GM18861 (cell line): ENCODE measurements at regions not wholly inside any gene's neighbourhood (a gene's known extent, or its start where the extent isn't known, plus 50 kb on each side); places are given as distances from the start of the nearest gene placed in this dataset.

Experiments used
- ATAC-seq: cut with Tn5 transposase; IDR thresholded peaks from one replicate; pipeline ENCODE4 v1.9.1; 2021; ENCODE audit not compliant: unreplicated experiment

- ATAC-seq = no peak
Measured at GRCh38 chr4:28146191-28146590, 1285.5 kb downstream of the STIM2 start.

DNA sequence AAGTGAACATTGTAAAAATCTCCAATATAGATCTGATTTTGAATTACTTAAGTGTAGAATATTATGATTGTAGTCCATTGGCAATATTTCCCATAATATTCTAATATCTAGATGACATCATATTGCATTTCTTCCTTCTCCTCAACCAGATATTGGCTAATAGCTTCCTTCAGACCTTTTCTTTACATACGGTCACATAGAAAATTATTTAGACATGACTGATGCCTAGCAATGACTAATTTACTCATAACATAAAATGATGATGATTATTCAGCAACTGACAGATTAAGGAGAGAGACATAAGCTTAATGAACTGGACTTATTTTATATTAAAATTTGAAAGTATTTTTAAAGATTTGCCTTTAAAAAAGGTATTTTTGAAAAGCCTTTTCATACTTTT, 1287.6 kb downstream of the STIM2 start:
- no peak for ATAC-seq

DNA sequence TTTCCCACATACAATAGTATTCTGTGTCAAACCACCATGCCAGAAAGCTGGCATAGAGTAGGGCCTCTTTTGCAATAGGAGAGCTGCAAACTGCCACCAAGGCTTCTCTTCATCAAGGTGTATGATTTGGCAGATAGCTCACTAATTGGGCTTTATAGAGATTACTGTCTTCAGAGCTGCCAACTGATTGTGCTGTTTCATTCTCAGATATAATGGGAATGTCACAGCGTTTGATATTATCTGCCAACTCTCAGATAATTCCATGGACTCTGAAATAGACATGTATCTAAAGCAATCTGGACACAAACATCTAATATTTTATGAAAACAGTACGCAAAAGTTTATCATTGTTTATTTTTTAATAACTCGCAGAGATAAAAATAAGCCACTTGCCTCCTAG, 1289.1 kb downstream of the STIM2 start:
- ATAC-seq = no peak

GRCh38 chr4:28151314-28151713, 1290.7 kb downstream of the STIM2 start:
- ATAC-seq = no peak

DNA sequence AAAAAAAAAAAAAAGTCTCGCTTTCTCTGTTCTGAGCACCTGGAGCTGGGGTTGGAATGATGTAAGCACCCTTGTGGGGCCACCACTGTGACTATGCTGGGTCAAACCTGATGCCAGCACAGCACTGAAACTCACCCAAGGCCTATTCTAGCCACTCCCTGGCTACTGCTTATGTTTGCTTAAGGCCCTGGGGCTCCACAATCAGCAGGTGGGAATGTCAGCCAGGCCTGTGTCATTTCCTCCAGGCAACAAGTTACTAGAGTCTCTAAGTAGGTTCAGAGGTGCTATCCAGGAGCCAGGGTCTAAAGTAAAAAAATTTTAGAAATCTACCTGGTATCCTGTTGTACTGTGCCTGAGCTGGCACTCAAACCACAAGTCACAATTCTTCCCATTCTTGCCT, 1306.8 kb downstream of the STIM2 start:
- no peak for ATAC-seq

DNA sequence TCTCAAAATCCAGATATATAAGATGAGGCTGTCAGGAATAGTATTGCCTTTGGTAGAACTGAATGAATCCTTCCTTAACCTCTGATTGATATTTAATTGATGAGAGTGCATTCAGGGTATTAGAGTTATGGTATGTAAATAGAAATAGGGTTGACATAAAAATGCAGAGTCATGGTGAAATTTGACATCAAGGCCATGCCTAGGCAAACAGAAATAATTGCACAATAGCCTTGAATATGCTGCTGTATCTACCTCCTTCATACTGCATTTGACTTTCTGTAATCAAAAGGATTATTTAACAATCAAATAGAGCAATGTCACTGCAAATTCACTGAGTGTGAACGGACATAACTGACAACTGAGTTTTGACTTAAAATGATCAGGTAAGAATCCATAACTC, 1316.3 kb downstream of the STIM2 start:
- ATAC-seq = no peak

DNA sequence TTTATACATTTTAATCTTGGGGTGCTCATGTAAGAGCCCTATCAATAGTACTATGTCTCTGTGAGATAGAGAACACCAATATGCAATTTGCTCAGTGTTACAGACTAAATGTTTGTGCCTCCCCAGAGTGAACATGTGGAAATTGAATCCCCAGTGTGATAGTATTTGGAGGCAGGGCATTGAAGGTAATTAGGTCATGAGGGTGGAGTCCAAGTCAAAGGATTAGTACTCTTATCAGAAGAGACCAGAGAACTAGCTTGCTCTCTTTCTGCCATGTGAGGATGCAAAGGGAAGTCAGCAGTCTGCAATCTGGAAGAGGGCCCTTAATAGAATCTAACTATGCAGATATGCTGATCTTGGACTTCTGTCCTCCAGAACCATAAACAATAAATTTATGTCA, 1317.0 kb downstream of the STIM2 start:
- ATAC-seq = no peak

DNA sequence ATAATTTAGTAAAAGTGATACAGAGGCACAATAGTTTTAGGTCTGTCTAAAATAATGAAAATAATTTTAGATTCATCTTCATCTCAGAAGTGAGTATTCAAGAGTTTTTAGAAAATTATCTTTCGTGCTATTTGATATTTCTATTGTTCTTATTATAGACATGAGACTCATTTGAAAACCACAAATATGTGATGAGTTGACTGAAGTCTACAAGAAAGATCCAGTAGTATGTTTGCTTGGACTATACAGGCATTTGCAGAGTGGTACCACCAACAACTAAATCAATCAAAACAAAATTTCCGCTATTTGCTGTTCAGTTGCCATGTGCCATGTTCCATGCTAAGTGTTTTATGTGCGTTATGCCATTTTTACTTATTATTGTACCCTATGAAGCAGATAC, 1318.5 kb downstream of the STIM2 start:
- ATAC-seq = no peak

DNA sequence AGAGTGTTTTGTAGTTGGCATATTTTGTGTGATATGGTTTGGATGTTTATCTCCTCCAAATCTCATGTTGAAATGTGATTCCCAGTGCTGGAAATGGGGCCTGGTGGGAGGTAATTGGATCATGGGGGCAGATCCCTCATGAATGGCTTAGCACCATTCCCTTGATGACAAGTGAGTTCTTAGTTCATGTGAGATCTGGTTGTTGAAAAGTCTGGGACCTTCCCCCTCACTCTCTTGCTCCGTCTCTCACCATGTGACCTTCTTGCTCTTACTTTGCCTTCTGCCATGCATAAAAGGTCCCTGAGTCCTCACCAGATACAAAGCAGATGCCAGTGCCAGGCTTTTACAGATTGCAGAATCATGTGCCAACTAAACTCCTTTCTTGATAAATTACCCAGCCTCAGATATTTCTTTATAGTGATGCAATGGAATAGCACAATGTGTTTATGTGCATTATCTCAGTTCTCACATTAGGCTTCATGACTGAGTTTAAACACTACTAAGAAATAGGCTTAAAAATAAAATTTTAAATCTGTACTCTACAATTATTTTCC, 1348.8 kb downstream of the STIM2 start:
- ATAC-seq = no peak

DNA sequence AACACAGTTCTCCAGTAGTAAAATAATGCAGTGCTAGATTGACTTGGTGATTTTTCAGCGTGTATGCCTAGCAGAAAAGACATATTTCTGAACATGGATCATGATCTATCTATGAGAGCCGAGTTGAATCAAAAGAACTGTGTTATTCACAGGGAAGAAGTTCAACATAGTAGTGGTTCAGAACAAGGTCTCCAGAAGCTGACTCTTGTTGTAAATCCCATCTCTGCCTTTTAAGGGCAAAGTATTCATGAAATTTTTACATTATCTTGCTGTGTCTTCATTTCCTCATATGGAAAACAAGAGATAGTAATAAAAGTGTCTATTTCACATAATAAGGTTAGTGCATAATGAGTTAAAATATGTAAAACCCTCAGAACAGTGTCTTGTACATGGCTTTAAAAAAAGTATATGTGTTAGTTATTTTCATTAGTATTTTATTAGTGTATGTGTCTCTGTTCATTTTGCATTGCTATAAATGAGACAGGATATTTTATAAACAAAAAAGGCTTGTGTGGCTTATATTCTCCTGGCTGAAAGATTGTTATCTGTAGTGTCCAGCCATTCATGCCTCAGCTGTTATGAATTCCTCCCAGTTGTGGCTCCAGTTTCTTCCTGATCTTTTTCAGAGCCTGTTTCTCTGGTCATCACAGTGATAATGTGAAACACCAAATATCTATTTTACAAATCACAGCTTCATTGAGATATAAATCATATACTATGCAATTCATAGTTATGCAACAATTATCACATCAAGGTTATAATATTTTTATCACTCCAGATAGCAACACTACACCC, 1351.2 kb downstream of the STIM2 start:
- no peak for ATAC-seq

- no peak for ATAC-seq
Measured at GRCh38 chr4:28221536-28221935, 1360.9 kb downstream of the STIM2 start.

DNA sequence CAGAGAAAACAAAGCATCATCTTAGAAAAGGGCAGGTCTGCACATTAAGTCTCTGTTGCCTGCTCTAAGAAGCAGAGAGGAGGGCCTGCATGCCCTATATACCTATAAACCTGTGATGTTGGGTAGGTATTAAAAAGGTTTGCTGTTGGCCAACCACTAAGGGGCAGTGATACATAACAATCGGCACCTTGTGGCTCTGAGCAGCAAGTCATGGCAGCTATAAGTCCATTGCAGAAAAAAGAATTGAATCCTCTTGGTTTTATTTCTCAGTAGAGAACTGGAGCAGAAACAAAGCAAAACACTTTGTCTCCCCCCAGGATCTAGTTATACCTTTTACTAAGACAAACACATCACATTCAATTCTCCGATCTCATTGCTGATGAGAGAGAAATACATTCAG, 1364.4 kb downstream of the STIM2 start:
- no peak for ATAC-seq

DNA sequence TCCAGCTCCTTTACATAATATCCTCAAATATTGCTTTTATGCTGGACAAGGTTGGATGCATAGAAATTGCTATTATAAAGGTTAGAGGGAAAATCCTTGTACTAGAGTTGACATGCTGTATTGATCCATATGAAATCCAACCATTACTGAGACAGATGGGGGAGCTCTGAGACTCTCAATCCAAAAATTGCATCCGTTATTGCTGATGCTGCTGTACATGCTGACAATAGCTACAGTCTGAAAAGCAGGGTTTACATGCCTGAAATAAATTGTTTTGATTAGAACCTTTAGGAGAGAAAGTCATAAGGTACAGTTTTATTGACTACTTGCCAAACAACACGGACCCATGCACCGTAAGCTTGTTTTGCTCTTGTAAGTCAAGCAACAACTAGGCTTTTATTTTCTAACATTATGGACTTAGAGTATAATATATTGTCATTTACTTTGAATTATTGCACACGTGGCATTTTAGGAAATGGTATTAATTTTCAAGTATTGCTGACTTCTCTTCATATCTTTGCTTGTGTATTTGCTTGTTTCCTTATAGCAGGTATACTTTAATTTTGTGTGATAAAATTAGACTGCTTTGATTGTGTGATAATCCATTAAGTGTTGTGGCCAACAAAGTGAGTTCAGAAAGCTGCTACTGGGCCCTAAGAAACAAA, 1365.2 kb downstream of the STIM2 start:
- ATAC-seq = no peak

DNA sequence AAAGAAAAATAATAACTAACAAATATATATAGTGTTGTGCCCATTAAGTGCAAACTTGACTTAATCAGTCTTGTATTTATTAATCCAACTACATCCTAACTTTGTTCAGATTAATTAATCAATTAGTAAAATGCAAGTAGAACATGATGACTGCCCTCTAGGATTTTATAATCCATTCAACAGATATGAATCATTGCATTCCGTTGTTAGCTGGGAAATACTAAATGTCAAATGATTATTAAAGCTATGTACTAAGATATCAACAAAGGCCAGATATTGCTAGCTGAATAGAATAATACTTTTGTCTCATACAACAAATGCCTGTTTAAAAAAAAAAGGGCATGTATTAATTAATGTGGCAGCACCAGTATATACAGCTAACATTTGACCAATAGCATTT, 1366.3 kb downstream of the STIM2 start:
- ATAC-seq = no peak

- no peak for ATAC-seq
Measured at GRCh38 chr4:28227764-28228163, 1367.1 kb downstream of the STIM2 start.

- no peak for ATAC-seq
Measured at GRCh38 chr4:28228561-28229491, 1368.2 kb downstream of the STIM2 start.

- no peak for ATAC-seq
Measured at GRCh38 chr4:28232376-28232775, 1371.7 kb downstream of the STIM2 start.

- no peak for ATAC-seq
Measured at GRCh38 chr4:28232951-28233350, 1372.3 kb downstream of the STIM2 start.

DNA sequence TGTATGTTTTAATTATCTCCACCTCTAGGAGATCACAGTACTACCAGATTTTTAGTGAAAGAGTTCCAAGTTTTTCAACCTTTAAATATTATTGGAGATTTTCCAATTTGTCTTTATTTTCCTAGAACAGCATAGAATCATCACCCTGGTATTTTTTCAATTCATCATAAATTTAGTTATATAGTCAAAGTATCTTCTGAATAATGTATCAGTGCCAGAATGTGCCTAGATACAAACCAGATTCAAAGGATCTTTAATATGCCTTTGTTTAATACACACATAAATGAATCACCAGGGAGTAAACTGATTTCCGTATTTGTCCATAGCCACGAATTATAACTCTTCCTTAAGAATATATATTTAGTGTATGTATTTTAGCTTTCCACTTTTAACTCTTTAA, 1373.1 kb downstream of the STIM2 start:
- no peak for ATAC-seq

DNA sequence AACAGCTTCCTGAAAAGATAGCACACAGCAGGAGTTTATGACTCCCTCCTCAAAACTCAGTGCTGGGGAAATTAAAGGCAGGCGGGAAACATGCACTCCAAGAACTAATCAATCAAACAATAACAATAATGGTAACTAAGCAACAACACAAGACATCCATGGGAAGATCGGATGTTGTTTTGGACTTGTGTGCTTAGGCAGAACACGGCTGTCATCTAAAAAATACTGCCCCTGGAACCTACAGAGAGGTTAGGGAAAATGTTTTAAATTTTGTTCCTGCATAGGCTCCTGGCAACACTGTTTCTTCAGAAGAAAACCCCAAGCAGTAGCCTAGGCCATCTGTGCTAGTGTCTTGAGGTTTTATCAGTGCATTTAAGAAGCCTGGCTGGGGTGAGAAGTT, 1378.2 kb downstream of the STIM2 start:
- ATAC-seq = no peak

DNA sequence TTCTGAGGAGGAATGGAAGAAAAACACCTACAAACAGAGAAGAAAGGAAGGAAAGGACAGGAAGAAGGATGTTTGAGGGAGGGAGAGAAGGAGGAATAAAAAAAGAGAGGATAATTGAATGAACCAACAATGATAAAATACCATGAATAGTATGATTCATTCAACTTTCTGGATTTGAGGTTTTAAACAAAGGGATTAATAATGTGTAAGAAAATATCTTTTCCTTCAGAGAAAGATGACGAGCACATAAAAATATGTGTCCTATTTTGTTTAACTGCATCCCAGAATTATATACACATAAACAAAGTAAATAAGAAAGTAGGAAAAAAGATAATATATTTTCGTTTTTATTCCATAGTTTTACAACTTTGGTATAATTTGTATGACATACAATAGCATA, 1380.4 kb downstream of the STIM2 start:
- no peak for ATAC-seq
